Panc1 (cell line): ENCODE measurements at regions not wholly inside any gene's neighbourhood (a gene's known extent, or its start where the extent isn't known, plus 50 kb on each side); places are given as distances from the start of the nearest gene placed in this dataset.

Source experiments
- ATAC-seq: fragments of 200-7000 bp; cut with Tn5 transposase; 2 replicates; pipeline ENCODE4 v1.9.1; 2020; ENCODE audit warnings: mild to moderate bottlenecking, moderate library complexity
- BruUV-seq: library from RNA; stranded (reverse); fragments of 400-500 nt; replicated peaks from 2 replicates; lab custom pipeline; 2021; lab: Mats Ljungman, UMichigan
- CTCF ChIA-PET: fragments of 300-600 bp; sonication (Branson Sonifier 250); formaldehyde crosslinking; loops from one replicate; lab custom pipeline; 2022; ENCODE audit warnings: antibody characterized with exemption; lab: Charles Lee
- POLR2A ChIA-PET: fragments of 300-600 bp; sonication (Branson Sonifier 250); formaldehyde crosslinking; loops from one replicate; lab custom pipeline; 2022; ENCODE audit warnings: antibody characterized with exemption; lab: Charles Lee
- DNase-seq: peaks from one replicate; pipeline ENCODE4 v3.0.0-alpha.2; 2010; ENCODE audit warnings: low read depth, low spot score
- H3K27ac ChIP-seq: 2 replicates; pipeline ENCODE4 v1.5.1; 2011; ENCODE audit warnings: mild to moderate bottlenecking, low read length, inconsistent platforms
- H3K27me3 ChIP-seq: fragments of 200-500 bp; sonication (Bioruptor generic); 2 replicates; pipeline ENCODE4 v1.6.0; 2014; ENCODE audit warnings: low read length, inconsistent platforms; ENCODE audit not compliant: control insufficient read depth, insufficient read depth
- H3K36me3 ChIP-seq: fragments of 200-500 bp; sonication (Bioruptor generic); 2 replicates; pipeline ENCODE4 v1.5.1; 2014; ENCODE audit warnings: inconsistent platforms, mild to moderate bottlenecking, low read length, moderate library complexity; ENCODE audit not compliant: control insufficient read depth, insufficient read depth
- H3K4me1 ChIP-seq: 2 replicates; pipeline ENCODE4 v1.5.1; 2011; ENCODE audit warnings: inconsistent platforms, mild to moderate bottlenecking, low read length, moderate library complexity; ENCODE audit not compliant: control insufficient read depth, insufficient read depth
- H3K4me3 ChIP-seq, 2 experiments: 2 replicates each; pipeline ENCODE4 v1.5.1; 2011 to 2012; ENCODE audit warnings: low read depth in 2 of 2, low read length in 2 of 2, mild to moderate bottlenecking in 2 of 2, inconsistent platforms in 1 of 2, moderate library complexity in 1 of 2
- H3K9me3 ChIP-seq: fragments of 200-500 bp; sonication (Bioruptor generic); 2 replicates; pipeline ENCODE4 v1.5.1; 2014; ENCODE audit warnings: low read depth, mild to moderate bottlenecking, inconsistent platforms, low read length, moderate library complexity; ENCODE audit not compliant: control insufficient read depth, insufficient read depth
- POLR2AphosphoS5 ChIP-seq: IDR thresholded peaks from 2 replicates; pipeline ENCODE4 v1.6.1; 2012; ENCODE audit warnings: mild to moderate bottlenecking, low read depth, low read length, moderate library complexity
- SIN3A ChIP-seq: IDR thresholded peaks from 2 replicates; pipeline ENCODE4 v1.6.1; 2012; ENCODE audit warnings: low read depth, mild to moderate bottlenecking, low read length, moderate library complexity, borderline replicate concordance; ENCODE audit not compliant: insufficient read depth
- TCF7L2 ChIP-seq: IDR thresholded peaks from 2 replicates; pipeline ENCODE4 v1.6.1; 2011; ENCODE audit warnings: mild to moderate bottlenecking, low read depth, low read length, inconsistent platforms
- in situ Hi-C: cut with HindIII; loops from 2 replicates; pipeline ENCODE4 v1.10.0; 2016; ENCODE audit warnings: low sequenced_read_pairs, low pct_unique_long_range_greater_than_20kb
- intact Hi-C: fragments of 100-400 bp; cut with micrococcal nuclease; formaldehyde crosslinking; loops from one replicate; pipeline ENCODE4 v1.10.0; 2022; ENCODE audit not compliant: unreplicated experiment
- TF ChIP-seq, protein P1 (sequence below): fragments of 450-650 bp; IDR thresholded peaks from 2 replicates; pipeline ENCODE4 v1.5.1; 2017; ENCODE audit warnings: mild to moderate bottlenecking
- TF ChIP-seq, protein P2 (sequence below), 2 experiments: IDR thresholded peaks; 2 replicates each; pipeline ENCODE4 v1.6.1; 2011 to 2012; ENCODE audit warnings: low read depth in 2 of 2, control low read depth in 1 of 2, low read length in 1 of 2, mild to moderate bottlenecking in 1 of 2, moderate library complexity in 1 of 2; ENCODE audit not compliant: insufficient read depth in 1 of 2

DNA sequence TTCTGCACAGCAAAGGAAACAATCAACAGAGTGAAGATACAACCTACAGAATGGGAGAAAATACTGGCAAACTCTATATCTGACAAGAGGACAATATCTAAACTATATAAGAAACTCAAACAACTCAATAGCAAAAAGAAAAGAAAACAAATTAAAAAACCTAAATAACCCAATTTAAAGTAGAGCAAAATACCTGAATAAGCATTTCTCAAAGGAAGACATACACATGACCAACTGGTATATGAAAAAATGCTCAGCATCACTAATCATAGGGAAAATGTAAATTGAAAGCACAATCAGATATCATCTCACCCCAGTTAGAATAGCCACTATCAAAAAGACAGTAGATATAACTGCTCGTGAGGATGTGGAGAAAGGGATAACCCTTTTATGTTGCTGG, 87.8 kb upstream of the FOXA2 start:
- DNase-seq (no peak), ATAC-seq (no peak)
- no TSS peak for BruUV-seq
- intact Hi-C loops (no loop called here), in situ Hi-C loops (no loop called here)
- H3K9me3 ChIP-seq, result no peaks in the 10 kb centered on the region
- ChIA-PET POLR2A (no interaction called here), CTCF (no interaction called here)
- H3K27ac ChIP-seq, result no peak overlapping the region
- H3K4me3 ChIP-seq, result no peak overlapping the region
- no peaks in the 10 kb centered on the region for H3K4me1 ChIP-seq
- no peaks in the 10 kb centered on the region for H3K36me3 ChIP-seq
- H3K27me3 ChIP-seq, result no peaks in the 10 kb centered on the region
- TF ChIP-seq POLR2AphosphoS5, result no peak
- TF ChIP-seq, protein P1, sequence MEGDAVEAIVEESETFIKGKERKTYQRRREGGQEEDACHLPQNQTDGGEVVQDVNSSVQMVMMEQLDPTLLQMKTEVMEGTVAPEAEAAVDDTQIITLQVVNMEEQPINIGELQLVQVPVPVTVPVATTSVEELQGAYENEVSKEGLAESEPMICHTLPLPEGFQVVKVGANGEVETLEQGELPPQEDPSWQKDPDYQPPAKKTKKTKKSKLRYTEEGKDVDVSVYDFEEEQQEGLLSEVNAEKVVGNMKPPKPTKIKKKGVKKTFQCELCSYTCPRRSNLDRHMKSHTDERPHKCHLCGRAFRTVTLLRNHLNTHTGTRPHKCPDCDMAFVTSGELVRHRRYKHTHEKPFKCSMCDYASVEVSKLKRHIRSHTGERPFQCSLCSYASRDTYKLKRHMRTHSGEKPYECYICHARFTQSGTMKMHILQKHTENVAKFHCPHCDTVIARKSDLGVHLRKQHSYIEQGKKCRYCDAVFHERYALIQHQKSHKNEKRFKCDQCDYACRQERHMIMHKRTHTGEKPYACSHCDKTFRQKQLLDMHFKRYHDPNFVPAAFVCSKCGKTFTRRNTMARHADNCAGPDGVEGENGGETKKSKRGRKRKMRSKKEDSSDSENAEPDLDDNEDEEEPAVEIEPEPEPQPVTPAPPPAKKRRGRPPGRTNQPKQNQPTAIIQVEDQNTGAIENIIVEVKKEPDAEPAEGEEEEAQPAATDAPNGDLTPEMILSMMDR, result no peak
- TF ChIP-seq SIN3A, result no peak
- no peak for TF ChIP-seq TCF7L2
- TF ChIP-seq, protein P2, sequence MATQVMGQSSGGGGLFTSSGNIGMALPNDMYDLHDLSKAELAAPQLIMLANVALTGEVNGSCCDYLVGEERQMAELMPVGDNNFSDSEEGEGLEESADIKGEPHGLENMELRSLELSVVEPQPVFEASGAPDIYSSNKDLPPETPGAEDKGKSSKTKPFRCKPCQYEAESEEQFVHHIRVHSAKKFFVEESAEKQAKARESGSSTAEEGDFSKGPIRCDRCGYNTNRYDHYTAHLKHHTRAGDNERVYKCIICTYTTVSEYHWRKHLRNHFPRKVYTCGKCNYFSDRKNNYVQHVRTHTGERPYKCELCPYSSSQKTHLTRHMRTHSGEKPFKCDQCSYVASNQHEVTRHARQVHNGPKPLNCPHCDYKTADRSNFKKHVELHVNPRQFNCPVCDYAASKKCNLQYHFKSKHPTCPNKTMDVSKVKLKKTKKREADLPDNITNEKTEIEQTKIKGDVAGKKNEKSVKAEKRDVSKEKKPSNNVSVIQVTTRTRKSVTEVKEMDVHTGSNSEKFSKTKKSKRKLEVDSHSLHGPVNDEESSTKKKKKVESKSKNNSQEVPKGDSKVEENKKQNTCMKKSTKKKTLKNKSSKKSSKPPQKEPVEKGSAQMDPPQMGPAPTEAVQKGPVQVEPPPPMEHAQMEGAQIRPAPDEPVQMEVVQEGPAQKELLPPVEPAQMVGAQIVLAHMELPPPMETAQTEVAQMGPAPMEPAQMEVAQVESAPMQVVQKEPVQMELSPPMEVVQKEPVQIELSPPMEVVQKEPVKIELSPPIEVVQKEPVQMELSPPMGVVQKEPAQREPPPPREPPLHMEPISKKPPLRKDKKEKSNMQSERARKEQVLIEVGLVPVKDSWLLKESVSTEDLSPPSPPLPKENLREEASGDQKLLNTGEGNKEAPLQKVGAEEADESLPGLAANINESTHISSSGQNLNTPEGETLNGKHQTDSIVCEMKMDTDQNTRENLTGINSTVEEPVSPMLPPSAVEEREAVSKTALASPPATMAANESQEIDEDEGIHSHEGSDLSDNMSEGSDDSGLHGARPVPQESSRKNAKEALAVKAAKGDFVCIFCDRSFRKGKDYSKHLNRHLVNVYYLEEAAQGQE (IDR thresholded peaks at IDR 0.05; ENCODE audit: insufficient read depth in 1 of 2, low read depth in 2 of 2, low read length in 1 of 2), result no peak

DNA sequence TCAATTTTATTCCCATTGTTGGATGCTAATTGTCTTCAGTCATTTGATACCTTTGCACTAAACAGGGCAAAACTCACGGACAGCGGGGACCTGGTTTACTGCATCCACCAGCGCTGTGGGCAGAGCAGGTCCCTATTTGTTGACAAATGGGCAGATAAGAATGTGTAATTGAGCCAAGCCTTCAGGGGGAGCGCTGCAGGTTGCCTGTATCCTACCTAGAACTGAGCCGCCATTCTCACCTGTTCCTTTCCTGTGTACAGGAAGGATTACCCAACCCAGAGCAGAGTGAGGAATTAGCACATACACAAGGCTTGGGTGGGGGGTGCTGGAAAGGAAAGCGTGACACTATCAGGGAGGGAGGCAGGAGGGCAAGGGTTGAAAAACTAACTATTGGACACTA, 89.1 kb upstream of the FOXA2 start:
- Histone ChIP-seq H3K4me1 (no peaks in the 10 kb centered on the region), H3K9me3 (no peaks in the 10 kb centered on the region), H3K27ac (no peak overlapping the region), H3K4me3 (no peak overlapping the region), H3K36me3 (no peaks in the 10 kb centered on the region), H3K27me3 (no peaks in the 10 kb centered on the region)
- in situ Hi-C loops (no loop called here), intact Hi-C loops (no loop called here)
- no peak for TF ChIP-seq POLR2AphosphoS5
- TF ChIP-seq, protein P2 (IDR thresholded peaks at IDR 0.05; ENCODE audit: insufficient read depth in 1 of 2, low read depth in 2 of 2, low read length in 1 of 2), result no peak
- TF ChIP-seq SIN3A, result no peak
- no peak for TF ChIP-seq TCF7L2
- TF ChIP-seq, protein P1, result no peak
- BruUV-seq, result no TSS peak
- ChIA-PET POLR2A (no interaction called here), CTCF (no interaction called here)
- ATAC-seq, result no peak
- no peak for DNase-seq
